OCI-LY1 (cell line): ENCODE measurements at regions not wholly inside any gene's neighbourhood (a gene's known extent, or its start where the extent isn't known, plus 50 kb on each side); places are given as distances from the start of the nearest gene placed in this dataset.

ENCODE experiments used
- H2AFZ ChIP-seq: fragments of 200-600 bp; sonication (generic), shearing (Covaris generic); 2 replicates; pipeline ENCODE4 v1.6.0; 2014; ENCODE audit warnings: antibody characterized with exemption, mild to moderate bottlenecking, low read length
- H3F3A ChIP-seq: fragments of 200-600 bp; sonication (generic), shearing (Covaris generic); 2 replicates; pipeline ENCODE4 v1.6.0; 2014; ENCODE audit warnings: mild to moderate bottlenecking, antibody characterized with exemption, low read length, moderate library complexity; ENCODE audit not compliant: insufficient read depth
- H3K27ac ChIP-seq: fragments of 200-600 bp; sonication (generic); 2 replicates; pipeline ENCODE4 v1.5.1; 2014; ENCODE audit warnings: low read length, mixed run types, mild to moderate bottlenecking, low read depth; ENCODE audit not compliant: poor library complexity, severe bottlenecking
- H3K27me3 ChIP-seq: fragments of 200-600 bp; sonication (generic); 2 replicates; pipeline ENCODE4 v1.6.0; 2014; ENCODE audit warnings: antibody characterized with exemption, mild to moderate bottlenecking, low read length, moderate library complexity; ENCODE audit not compliant: insufficient read depth
- H3K36me3 ChIP-seq: fragments of 200-600 bp; sonication (generic); 2 replicates; pipeline ENCODE4 v1.6.1; 2014; ENCODE audit warnings: mild to moderate bottlenecking, antibody characterized with exemption, low read length, moderate library complexity, mixed read lengths; ENCODE audit not compliant: insufficient read depth
- H3K4me1 ChIP-seq: fragments of 200-600 bp; sonication (generic); 2 replicates; pipeline ENCODE4 v1.5.1; 2014; ENCODE audit warnings: mild to moderate bottlenecking, low read length, moderate library complexity; ENCODE audit not compliant: insufficient read depth, severe bottlenecking
- H3K4me2 ChIP-seq: fragments of 200-600 bp; sonication (generic), shearing (Covaris generic); 2 replicates; pipeline ENCODE4 v1.6.1; 2014; ENCODE audit warnings: low read length
- H3K4me3 ChIP-seq: fragments of 200-600 bp; sonication (generic); 2 replicates; pipeline ENCODE4 v1.5.1; 2014; ENCODE audit warnings: low read length, low read depth, mild to moderate bottlenecking, mixed read lengths; ENCODE audit not compliant: poor library complexity, severe bottlenecking
- H3K79me2 ChIP-seq: fragments of 200-600 bp; shearing (Covaris generic); 2 replicates; pipeline ENCODE4 v1.6.1; 2016; ENCODE audit warnings: mixed run types, low read length, mixed read lengths; ENCODE audit not compliant: insufficient read depth
- H3K9ac ChIP-seq: fragments of 200-600 bp; sonication (generic), shearing (Covaris generic); 2 replicates; pipeline ENCODE4 v1.6.1; 2014; ENCODE audit warnings: mild to moderate bottlenecking, low read length, mixed read lengths
- H3K9me2 ChIP-seq: fragments of 200-600 bp; sonication (generic), shearing (Covaris generic); 2 replicates; pipeline ENCODE4 v1.6.1; 2014; ENCODE audit warnings: low read depth, mild to moderate bottlenecking, low read length, mixed read lengths
- H3K9me3 ChIP-seq: fragments of 200-600 bp; shearing (Covaris generic); 2 replicates; pipeline ENCODE4 v1.6.1; 2014; ENCODE audit warnings: low read length, mixed read lengths
- H4K20me1 ChIP-seq: fragments of 200-600 bp; sonication (generic), shearing (Covaris generic); 2 replicates; pipeline ENCODE4 v1.6.0; 2016; ENCODE audit warnings: mild to moderate bottlenecking, low read length; ENCODE audit not compliant: insufficient read depth
- CTCF ChIP-seq: fragments of 200-600 bp; sonication (generic), shearing (Covaris generic); IDR thresholded peaks from 2 replicates; pipeline ENCODE4 v1.5.1; 2017; ENCODE audit warnings: mild to moderate bottlenecking, antibody characterized with exemption, low read length, moderate library complexity, mixed read lengths
- EZH2 ChIP-seq: fragments of 200-600 bp; sonication (generic), shearing (Covaris generic); IDR thresholded peaks from 2 replicates; pipeline ENCODE4 v1.8.0; 2017; ENCODE audit warnings: borderline replicate concordance, mixed run types, mild to moderate bottlenecking, antibody characterized with exemption, low read length, moderate library complexity, mixed read lengths

DNA sequence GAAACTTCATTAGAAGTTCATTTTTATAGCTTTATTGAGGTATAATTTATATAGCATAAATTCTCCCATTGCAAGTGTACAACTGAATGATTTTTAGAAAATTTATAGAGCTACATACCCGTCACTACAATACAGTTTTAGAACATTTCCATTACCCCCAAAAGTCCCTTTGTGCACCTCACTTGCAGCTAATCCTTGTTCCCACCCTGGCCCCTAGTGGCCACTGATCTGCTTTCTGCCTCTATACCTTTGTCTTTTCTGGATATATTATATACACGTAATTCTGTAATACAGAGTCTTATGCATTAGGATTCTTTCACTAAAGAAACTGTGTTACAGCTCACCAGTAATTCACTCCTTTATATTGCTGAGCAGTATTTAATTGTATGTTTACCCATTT, 145.1 kb upstream of the DIO2 start:
- TF ChIP-seq EZH2 (no peak), CTCF (0 out of 2 replicates have a peak, but pooled peaks have one; percentile 37)
- Histone ChIP-seq H3K9ac (no peak overlapping the region), H3K9me3 (no peaks in the 10 kb centered on the region), H4K20me1 (no peaks in the 10 kb centered on the region), H3K27ac (no peak overlapping the region), H3K27me3 (no peaks in the 10 kb centered on the region), H3K4me2 (no peak overlapping the region), H3K4me3 (no peak overlapping the region), H3K4me1 (no peaks in the 10 kb centered on the region), H3K79me2 (no peaks in the 10 kb centered on the region), H2AFZ (no peak overlapping the region), H3K9me2 (no peaks in the 10 kb centered on the region), H3K36me3 (no peaks in the 10 kb centered on the region), H3F3A (no peaks in the 10 kb centered on the region)

DNA sequence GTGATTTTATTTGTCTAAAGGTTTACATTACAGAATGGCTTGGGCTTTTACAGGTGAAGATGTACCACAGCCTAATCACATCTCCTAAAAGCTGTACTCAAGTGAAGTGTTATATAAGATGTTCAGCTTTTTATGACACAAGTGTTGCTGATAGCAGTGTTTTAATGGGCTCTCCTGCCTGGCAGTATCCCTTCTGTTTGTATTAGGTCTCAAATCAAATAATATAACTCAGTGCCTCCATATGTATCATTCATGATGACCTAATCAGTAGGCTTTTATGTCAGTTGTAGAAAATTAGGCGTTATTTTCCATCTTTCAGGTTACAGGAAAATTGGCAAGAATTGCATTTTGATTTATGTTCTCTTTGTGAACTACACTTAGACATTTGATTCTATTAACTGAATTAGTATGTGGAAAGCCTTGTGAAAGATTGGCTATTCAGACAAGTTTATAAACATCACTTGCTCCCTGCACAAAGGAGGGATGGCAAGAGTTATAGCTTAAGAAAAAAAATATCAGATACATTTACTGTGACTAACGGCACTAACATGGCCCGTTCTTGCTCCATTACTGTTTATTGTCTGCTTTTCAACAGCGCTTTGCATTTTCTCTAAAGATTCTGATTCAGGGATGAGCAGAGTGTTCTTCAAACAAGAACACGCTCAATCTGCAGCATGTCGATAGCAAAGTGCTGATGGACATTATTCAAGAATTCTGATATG, 143.7 kb upstream of the DIO2 start:
- no peaks in the 10 kb centered on the region for H3F3A ChIP-seq
- H2AFZ ChIP-seq, result no peak overlapping the region
- H3K9ac ChIP-seq, result no peak overlapping the region
- H3K79me2 ChIP-seq, result no peaks in the 10 kb centered on the region
- no peaks in the 10 kb centered on the region for H3K36me3 ChIP-seq
- no peak overlapping the region for H3K4me3 ChIP-seq
- H4K20me1 ChIP-seq, result no peaks in the 10 kb centered on the region
- no peak overlapping the region for H3K4me2 ChIP-seq
- H3K9me3 ChIP-seq, result no peaks in the 10 kb centered on the region
- H3K27me3 ChIP-seq, result no peaks in the 10 kb centered on the region
- H3K27ac ChIP-seq, result no peak overlapping the region
- no peaks in the 10 kb centered on the region for H3K4me1 ChIP-seq
- no peaks in the 10 kb centered on the region for H3K9me2 ChIP-seq
- no peak for TF ChIP-seq EZH2
- TF ChIP-seq CTCF, result no peak

DNA sequence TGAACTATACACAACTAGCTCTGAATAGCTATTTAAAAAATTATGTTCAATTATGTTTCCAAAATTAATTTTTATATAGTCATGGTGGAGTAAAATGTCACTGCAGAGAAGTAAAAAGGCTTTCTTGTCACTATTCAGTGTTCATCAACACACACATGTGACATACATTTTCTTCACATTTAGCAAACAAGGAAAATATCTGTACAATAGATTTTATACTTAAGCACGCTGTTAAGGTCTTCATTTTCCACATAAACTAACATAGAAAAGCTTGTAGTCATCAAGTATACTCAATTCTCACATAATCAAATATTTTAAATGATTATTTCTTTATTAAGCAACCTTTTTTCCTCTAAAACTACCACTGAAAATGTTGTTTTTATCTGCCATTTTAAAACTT, 141.2 kb upstream of the DIO2 start:
- Histone ChIP-seq H4K20me1 (no peaks in the 10 kb centered on the region), H3K27me3 (no peaks in the 10 kb centered on the region), H3K4me1 (no peaks in the 10 kb centered on the region), H3K79me2 (no peaks in the 10 kb centered on the region), H3K27ac (no peak overlapping the region), H3K9me3 (no peaks in the 10 kb centered on the region), H3K9me2 (no peaks in the 10 kb centered on the region), H3F3A (no peaks in the 10 kb centered on the region), H3K4me2 (no peak overlapping the region), H3K9ac (no peak overlapping the region), H2AFZ (no peak overlapping the region), H3K36me3 (no peaks in the 10 kb centered on the region), H3K4me3 (no peak overlapping the region)
- TF ChIP-seq EZH2, result no peak
- TF ChIP-seq CTCF, result no peak
